GM21367 (cell line): ENCODE measurements at regions not wholly inside any gene's neighbourhood (a gene's known extent, or its start where the extent isn't known, plus 50 kb on each side); places are given as distances from the start of the nearest gene placed in this dataset.

Experiments used
- ATAC-seq: cut with Tn5 transposase; IDR thresholded peaks from one replicate; pipeline ENCODE4 v1.9.1; 2021; ENCODE audit not compliant: unreplicated experiment

DNA sequence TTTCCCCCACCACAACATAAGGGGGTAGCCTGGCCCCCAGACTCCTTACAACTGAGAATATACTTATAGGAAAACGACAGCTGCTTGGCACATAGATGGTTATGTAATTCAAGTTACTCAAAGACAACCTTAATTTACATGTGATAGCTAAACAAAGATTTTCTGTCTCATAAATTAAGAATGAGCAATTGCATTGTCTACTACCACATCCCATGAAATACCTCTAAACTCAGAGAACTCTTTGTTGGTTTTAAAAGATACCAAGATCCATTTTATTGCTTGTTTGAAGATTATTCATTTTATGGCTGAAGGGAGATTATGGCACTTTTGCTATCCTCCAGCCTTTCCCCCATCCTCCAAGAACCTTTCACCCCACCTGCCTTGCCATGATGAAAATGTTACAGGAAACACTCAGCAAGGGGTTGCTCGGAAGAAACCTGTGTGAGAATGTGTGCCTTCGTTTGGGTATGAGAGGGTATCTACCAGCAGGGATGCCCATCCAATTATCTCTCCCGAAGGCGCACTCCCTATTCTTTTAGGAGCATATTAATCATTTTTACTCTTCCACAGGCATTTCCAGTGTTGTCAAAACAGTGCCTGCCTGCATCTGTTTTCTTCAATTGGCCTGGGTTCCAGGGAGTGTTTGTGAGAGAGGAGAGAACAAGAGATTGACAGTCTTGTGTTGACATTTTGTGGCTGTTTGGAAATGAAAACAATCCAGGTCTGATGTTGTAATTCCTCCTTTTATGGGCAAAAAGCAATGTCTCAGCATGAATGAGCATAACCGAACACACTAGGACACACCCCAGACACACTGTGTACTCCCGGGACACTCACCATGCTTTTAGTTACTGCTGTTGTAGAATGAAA is 208.0 kb upstream of the ANKRD55 start:
- no peak for ATAC-seq

DNA sequence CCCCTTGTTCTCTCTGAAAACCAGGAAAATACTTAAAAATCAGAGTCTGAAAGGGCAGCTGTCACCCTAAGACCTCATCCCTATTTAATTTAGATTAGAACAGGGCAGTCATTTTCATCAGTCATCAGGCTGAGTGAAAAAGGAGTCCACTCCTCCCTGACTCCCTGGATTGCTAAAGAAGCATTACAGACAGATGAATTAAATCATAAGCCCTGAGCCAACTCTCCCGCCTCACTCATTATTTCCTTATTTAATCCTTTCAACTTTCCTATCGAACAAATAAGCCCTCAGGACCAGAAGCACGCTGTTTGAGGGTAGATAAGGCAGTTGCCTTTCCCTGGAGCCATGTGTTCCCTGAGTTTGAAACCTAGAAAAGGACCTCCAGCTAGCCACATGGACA is 201.9 kb upstream of the ANKRD55 start:
- ATAC-seq: no peak

DNA sequence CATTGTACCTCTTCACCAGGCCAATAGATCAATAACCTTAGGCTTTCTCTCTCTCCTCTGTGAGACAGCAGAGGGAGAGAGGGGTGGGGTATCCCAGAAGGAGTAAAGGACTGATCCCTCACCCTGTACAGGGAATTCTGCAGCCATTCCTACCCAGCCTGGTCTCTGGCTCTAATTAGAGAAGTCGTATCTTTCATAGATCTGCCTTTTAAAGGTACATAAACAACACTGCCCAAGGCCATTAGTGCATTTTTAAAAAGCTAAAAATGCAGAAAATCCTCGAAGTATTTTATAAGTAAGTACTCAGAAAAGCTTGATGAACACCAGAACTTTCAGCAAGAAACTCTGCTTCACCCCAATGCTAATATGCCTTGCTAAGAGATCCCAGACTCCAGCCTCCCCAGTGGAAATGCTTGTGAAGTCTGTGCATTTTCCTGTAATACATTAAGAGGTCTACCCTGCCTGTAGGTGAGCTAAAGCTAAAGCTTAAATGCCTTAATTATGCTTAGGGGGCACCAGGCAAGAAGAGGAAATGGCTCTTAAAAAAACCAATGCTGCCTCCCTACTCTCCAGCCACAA is 200.0 kb upstream of the ANKRD55 start:
- ATAC-seq: no peak

DNA sequence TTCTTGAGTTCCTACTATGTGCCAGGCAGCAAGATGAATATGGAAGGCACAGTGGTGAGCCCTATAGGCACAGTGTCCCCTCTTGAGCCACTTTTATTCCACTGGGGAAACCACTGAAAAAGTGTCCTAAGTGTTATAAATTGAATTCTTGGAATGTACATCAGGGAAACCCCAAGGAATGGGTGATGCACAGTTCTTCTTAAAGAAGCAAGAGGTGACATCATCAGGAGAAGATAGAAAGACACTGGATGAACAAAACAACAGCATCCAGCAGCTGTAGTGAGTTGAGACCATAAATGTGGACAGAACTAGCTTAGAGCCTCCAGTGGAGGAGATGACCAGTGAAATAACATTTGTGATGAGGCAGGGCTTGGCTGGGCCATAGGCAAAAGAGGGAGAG is 199.2 kb upstream of the ANKRD55 start:
- ATAC-seq: no peak

DNA sequence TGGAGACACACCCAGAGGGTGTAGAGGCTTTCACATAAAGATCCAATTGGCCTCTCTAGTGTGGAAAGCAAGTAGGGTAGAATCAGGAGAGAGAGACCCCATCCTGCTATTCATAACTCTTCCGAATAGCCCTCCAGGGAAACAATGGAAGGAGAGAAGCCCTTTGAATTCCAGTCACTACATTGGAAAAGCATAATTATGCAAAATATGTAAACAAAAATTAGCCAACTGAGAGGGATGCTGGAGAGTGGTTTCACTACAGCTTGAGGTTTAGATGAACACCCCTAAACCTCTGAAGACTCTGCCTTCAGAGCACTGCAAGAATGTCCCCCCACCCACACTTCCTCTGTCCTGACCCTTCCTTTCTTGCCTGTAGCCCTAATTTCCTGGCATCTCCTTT is 197.3 kb upstream of the ANKRD55 start:
- ATAC-seq: no peak

DNA sequence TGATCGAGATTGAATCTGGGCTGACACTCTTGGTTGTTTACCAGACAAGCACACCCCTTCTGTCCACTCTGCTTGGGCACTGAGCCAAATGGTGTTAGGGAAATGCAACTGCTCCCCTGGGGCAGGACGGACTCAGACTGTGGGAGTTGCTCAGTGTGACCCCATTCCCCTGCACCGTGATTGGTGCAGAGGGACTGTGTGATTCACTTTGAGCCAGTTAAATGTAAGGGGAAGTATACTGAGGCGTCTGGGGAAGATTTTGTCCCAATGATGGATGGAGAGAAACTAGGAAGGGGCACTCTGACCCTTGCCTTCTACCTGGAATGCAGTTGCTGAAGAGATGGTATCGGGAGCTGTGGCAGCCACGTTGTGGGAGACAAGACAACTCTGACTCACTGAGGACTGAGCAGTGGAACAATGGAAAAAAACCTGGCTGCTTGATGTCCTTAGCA is 196.0 kb upstream of the ANKRD55 start:
- no peak for ATAC-seq

DNA sequence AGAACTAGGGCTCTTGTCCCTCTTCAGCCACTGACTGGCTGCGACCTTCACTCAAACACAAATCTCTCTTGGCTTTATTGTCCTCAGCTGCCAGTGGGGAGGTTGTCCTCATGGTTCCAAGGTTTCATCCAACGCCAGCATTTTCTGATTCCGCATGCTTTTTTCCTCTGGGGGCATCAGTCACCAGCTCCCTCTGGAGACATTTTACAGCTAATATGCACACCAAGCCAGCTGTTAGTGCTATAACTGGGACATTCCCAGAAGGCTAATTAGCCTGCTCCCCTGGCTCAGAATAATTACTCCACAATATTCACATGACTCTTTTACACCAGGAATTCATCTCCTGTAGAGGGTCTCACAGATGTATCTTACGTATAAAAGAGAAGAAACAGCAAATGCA is 193.6 kb upstream of the ANKRD55 start:
- ATAC-seq: no peak

DNA sequence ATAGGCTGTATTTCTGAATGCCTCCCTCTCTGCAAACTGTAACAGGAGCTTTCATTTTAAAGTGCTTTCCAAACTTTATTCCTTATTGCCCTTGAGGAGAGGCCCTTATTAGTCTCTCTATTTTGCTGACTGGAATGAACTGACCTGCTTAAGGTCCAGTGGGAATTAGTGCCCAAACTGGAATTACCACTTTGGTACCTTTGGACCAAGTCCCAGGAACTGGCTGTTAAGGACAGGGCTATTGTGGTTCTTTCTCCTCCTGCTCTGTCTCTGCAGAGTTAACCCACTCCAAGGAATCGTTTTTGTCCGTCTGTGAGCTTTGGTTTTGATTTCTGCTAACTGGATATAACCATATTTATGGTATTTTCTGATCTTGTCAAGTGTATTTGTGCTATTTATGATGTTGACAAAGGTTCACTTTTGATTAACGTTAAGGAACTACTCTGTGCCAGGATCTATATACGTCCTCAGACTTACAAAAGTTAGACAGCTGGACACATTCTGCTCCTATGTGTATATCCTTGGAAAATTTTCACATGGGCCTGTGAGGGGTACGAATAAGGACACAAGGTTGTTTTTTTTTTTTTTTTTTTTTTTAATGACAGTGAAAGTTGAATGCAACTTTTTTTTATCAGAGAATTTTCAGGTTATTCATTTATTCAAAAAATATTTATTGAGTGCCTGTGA is 189.1 kb upstream of the ANKRD55 start:
- ATAC-seq: no peak

DNA sequence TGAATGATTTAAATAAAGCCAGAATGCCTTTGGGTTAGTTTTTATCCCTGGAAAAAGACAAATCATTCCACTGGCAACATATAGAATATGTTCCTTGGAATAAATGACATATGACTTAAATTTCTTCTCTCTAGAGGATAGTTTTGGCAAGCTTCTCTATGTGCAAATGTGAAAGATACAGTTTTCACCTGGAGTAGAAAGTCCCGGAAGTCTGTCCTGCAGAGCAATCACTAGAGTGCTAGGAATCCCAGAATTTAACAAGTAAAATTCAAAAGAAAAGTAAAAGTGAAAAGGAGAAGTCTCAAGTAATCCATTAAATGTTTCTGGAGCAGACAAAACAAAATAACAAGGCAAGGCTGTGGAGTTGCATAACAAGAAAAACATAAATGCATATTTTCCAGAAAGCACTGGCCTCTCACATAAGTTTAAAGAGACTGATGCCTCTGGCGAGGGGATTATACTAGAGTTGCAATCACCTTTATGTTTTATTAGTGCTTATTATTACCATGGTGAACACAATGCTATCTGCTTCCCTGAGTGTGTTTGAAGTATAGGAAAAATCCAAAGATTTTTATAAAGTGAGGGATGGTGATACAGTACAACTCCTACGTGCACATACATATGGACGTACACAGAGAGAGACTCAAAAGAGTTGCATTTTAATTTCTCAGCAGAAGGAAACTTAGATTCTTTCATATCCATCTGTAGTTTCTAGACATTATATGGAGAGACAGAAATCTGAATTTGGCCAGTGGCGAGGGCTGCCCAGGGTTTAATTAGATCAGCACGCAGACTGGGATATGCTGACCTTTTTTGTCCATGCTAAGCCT is 188.3 kb upstream of the ANKRD55 start:
- ATAC-seq: no peak

DNA sequence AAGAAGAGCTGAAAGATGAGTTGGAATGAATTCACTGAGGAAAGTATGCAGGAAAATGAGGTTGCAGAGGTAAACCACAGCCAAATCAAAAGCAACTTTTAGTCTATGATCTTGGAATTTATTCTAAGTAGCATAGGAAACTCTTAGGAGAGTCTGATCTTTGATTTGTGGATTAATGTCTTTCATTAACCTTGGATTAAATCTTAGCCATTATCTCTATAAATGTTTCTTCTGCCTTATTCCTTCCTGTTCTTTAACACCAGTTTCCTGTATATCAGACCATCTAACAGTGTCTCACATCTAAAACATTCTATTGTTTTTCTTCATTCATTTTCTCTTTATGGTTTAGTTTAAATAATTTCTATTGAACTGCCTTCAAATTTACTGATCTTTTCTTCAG is 187.2 kb upstream of the ANKRD55 start:
- ATAC-seq: no peak

DNA sequence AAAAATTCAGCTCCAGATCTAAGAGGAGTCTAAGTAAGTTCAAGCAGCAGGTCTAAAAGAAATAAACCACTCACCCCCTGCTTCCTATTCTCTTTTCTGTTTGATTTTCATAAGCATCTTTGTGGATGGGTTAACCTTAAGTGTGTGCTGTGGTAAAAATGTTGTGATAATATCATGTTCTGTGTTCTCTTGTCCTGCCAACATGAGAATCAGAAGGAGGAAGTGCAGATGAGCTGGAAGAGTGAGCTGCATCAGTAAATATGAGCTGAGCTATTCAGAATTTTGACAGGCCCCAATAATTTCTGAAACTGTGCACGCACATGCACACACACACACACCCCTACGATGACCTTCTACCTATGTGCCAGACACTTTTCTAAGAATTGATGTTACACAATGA is 186.5 kb upstream of the ANKRD55 start:
- no peak for ATAC-seq

DNA sequence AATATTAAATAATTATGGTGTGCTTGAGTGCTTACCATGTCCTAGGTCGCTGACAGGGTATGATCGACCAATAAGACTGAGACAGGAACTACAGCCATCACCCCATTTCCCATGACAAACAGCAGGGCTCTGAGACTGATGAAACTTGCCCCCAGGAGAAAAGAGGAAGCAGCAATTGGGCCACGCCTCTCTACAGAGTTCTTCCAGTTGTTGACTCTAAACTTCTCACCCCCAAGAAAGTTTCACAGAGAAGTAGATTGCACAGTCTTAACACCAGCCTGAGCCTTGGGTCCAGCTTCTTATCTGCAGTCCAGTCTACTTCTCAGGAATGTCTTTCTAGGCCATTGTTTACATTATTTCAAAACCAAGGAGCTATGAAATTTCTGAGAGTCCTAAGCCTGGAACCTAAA is 182.2 kb upstream of the ANKRD55 start:
- peak; percentile 75 for ATAC-seq

DNA sequence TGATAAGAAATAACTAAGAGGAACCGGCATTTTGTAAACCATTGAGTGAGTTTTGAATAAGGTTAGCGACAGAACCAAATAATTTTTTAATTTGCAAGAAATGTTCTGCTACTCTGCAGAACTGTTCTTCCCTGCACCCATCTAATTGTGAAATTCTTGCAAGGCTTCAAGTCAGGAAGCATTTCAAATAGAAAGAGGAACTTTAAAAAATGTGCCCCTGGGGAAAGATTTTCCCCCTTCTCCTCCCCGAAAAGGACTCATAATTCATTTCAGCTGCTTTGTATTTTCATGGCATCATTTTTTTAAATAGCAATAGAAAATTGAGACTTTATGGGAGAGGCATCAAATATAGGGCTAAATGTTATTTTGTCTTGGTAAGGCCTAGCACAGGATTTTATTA is 180.9 kb upstream of the ANKRD55 start:
- ATAC-seq: no peak

DNA sequence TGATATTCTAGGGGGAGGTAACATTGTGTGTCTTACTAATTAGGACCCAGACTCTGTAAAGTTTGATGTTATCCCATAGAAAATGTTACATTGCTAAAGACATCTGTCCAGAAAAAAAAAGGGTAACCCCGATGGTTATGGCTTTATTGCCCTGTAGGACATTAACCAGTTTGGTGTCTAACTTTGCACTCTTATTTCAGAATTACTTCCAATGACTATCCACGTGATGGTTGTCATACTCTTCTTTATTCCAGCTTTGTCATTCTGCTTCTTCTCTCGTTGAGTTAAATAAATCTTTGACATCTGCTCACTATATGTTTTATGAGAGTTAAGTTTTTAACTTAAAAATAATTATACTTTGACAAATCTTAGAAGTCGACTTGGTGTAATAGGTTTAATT is 180.4 kb upstream of the ANKRD55 start:
- no peak for ATAC-seq

DNA sequence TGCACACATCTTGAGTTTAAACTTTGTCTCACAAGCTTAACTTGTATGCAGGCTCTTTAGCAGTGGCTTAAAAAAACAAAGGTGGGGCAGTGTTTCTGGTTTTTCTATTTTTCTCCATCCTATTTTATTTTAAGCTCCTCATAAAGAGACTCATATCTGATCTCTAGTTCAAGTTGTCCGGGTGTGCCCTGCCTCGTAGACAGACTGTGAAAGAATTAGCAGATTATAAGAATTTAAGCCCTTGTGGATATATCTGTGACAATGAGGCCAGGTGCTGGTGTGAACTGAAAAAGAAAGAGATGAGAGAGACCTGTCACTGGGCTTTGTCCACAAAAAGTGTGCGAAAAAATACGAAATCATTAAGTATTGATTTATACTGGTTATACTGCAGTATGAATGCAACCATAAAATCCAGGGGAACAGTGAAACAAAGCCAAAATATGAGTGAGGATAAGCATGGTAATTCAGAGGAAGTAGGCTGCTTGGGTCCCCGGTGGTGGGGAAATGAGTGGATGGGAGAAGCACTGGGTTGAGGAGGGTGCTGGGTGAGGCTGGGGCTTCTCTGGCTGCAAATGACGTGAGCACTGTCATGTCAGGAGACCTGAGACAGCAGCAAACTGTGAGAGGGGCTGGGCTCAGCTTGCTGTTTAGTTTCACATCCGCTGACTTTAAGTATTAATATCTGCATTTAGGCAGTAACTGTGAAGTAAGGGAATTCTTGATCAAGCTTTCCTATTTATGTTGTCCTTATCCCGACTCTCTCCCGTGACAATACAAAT is 179.7 kb upstream of the ANKRD55 start:
- peak; percentile 85 for ATAC-seq

DNA sequence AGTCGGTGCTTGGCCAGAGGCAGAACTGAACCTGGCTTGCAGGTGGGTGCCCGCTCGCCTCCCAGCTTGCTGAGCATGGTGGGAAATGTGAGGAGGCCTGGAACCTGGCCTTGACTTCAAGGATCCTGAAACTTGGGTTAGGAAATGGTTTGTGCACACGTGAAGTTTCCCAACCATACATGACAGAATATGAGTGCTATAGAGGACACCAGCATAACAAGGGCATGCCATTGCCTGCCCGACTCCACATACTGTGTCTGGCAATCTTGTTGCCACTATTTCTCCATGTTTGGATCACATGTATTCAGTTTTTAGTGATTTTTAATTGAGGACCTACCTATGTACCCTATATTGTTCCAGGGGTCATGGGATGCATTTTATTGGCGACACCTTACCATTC is 177.6 kb upstream of the ANKRD55 start:
- ATAC-seq: no peak

DNA sequence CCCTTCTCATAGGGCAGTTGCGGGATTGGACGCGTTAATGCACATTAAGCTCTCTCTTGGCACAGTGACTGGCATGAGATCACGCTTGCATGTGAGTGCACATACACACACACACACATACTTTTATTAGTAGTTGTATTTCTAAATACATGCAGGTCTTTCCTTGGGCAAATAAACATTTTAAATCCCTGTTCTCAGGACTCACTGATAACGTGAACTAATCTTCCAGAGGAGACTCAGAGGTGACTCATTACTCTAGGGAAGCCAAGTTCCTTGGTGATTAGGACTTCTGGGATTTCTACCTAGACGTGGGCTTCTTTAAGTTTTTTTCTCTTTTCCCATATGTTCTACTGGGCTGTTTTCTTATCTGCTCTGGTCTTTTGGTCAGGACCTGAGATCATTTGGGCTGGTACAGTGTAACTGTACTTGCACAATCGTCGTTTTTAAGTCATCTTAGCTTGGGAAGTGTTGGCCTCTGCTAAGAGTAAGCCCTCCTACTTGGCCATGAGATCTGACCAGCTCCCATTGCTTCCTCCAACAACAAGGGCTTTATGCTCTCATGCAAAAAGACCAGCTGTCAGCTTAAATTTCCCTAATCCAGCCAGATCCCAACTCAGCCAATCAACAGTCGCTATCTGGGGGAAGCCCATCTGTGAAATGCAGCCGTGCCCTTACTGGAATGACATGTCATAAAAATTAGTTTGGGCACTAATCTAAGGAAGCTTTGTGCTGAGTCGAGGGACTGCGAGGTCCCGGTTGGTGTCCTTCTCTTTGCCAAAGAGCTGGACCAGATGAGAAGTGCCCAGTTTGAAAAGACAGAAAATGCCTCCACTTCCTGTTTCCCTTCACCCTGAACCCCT is 176.4 kb upstream of the ANKRD55 start:
- no peak for ATAC-seq

DNA sequence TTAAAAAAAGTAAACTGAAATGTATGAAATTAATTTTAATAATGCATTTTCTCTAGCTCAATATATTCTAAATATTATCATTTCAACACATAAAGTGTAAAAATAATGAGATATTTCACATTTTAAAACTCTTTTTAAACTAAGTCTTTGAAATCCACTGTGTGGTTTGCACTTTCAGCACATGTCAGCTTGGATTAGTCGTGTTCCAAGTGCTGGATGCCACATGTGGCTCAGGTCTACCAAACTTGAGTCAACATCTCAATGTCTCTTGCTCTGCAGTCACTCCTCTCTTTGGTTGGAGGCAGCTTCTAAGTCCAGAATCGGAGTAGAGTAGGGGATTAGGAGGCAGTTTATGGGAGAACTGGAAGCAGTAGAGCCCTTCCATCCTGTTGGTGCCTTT is 173.7 kb upstream of the ANKRD55 start:
- no peak for ATAC-seq

DNA sequence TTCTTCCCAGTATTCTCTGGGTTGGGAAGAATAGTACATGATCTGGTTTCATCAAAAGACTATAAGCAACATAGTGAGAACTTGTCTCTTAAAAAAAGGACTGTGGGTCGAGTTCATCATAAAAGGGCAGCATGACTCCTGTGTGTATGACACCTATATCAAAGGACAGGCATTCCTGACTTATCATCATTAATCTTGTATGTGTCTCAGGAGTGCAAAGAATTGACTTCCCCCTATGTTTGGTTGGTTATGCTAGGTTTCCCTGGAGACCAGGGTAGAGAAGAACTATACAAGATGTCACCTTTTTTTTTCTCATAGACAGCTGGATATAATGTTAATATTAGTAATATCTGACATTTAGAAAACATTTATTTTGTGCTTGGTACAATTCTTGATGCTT is 173.1 kb upstream of the ANKRD55 start:
- no peak for ATAC-seq
